NCI-H2227 treated with DMSO at 0.1 percent for 48 hours (cell line): ENCODE measurements at regions not wholly inside any gene's neighbourhood (a gene's known extent, or its start where the extent isn't known, plus 50 kb on each side); places are given as distances from the start of the nearest gene placed in this dataset.
"Not testable (repeated sequence)": the region's sequence is repeated elsewhere in the genome, so short reads cannot be mapped to it uniquely, and the experiment has no call there.

Experiments
- DNase-seq: peaks from one replicate; lab custom pipeline; 2025; lab: John Stamatoyannopoulos, UW

DNA sequence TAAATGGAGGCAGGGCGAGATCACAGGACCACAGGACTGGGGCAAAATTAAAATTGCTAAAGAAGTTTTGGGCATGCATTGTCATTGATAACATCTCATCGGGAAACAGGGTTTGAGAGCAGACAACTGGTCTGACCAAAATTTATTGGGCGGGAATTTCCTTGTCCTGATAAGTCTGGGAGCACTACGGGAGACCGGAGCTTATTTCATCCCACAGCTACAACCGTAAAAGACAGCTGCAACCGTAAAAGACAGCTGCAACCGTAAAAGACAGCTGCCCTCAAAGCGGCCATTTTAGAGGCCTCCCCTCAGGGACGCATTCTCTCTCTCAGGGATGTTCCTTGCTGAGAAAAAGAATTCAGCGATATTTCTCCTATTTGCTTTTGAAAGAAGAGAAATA is 170.4 kb upstream of the NPAP1 start:
- DNase-seq, result not testable (repeated sequence)

DNA sequence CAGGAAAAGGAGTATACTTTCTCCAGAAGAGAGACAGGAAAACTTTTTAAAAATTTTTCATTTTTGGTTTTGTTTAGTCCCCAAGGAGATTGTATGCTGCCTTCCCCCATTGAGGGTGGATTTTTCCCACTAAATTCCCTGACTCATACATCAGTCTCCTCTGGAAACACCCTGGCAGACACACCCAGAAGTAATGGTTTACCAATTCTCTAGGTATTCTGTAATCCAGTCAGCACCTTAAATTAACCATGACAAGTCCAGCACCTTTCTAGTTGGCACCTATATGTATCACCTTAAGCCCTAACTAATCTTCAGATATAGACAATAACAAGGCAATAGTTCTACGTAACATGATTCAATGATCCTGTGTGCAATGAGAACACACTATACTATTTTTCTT is 165.9 kb upstream of the NPAP1 start:
- not testable (repeated sequence) for DNase-seq

- DNase-seq, result not testable (repeated sequence)
Measured at GRCh38 chr15:24511598-24511997, 164.0 kb upstream of the NPAP1 start.

DNA sequence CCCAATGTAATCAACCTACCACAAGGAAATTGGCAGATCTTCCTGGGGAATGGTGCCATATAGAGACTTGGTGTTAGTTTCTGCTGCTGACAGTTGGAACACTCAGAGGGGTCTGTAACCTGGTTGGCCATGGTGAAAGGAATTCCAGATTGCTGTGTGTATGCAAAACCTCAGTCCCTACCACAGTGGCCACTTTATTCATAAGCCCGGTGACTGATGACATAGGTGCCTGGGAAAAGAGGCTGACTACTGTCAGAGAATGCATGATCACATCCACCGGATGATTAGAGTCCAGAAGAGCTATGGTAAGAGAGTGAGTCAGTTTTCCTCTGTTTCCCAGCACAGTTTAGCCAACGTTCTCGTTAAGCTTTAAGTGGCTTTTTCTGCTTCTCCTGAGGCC is 156.8 kb upstream of the NPAP1 start:
- DNase-seq, result not testable (repeated sequence)

DNA sequence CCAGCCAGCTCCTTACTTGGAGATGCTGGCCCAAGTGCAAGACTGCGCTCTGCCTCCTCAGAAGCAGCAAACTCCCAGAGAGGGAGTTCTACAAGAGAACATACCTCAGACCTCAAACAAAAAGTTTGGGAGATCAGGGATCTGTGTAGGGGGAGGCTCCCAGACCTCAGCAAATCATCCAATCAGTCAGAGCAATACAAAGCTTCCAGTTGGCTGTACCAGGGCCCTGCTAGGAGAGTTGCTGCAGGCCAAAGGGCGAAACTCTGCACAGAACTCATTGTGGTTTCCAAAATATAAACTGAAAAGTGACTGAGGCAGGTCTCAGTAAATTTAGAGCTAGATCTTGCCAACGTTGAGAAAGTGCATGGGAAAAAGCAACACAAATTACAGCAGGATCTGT is 144.3 kb upstream of the NPAP1 start:
- not testable (repeated sequence) for DNase-seq

DNA sequence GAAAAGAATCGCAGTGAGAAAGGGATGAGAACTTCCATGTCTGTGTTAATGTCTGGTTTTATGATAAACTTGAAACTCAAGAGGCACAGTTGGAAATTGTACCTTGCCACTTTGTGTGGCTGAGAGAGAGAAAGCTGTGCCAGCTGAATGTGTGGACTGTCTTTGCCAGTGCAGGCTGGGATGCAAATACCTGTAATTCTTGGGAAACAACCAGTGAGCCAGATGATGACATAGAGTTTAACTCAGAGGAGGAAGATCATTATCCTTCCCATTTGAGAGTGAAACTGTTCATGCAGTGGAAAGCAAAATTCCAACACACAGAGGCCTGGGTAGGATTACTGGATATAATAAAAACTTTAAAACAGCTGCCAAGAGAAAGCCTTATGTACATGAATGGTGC is 141.5 kb upstream of the NPAP1 start:
- not testable (repeated sequence) for DNase-seq

- not testable (repeated sequence) for DNase-seq
Measured at GRCh38 chr15:24557281-24557680, 118.3 kb upstream of the NPAP1 start.

DNA sequence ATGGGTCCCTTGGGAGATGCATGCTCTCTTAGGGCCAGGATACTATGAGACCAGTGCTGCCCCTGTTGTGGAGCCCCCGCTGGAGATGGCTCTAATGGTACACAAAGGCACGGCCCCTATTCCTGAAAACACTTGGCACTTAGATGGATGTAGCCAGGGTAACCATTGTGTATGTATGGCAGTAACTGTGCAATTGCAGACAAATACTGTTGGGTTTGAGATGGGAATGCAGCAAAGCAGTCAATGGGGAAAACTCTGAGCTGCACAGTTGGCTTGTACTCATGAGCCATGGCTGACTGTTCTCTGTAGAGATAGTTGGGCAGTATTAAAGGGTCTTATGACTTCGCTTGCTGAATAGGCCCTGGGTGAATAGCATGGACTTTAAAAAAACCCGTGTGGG is 67.9 kb upstream of the NPAP1 start:
- DNase-seq, result no peak

GRCh38 chr15:24617646-24618045 is 57.9 kb upstream of the NPAP1 start:
- no peak for DNase-seq

- DNase-seq, result no peak
Measured at GRCh38 chr15:24621630-24622215, 53.9 kb upstream of the NPAP1 start.
